ENCODE measurements at regions not wholly inside any gene's neighbourhood (a gene's known extent, or its start where the extent isn't known, plus 50 kb on each side); places are given as distances from the start of the nearest gene placed in this dataset.

DNA sequence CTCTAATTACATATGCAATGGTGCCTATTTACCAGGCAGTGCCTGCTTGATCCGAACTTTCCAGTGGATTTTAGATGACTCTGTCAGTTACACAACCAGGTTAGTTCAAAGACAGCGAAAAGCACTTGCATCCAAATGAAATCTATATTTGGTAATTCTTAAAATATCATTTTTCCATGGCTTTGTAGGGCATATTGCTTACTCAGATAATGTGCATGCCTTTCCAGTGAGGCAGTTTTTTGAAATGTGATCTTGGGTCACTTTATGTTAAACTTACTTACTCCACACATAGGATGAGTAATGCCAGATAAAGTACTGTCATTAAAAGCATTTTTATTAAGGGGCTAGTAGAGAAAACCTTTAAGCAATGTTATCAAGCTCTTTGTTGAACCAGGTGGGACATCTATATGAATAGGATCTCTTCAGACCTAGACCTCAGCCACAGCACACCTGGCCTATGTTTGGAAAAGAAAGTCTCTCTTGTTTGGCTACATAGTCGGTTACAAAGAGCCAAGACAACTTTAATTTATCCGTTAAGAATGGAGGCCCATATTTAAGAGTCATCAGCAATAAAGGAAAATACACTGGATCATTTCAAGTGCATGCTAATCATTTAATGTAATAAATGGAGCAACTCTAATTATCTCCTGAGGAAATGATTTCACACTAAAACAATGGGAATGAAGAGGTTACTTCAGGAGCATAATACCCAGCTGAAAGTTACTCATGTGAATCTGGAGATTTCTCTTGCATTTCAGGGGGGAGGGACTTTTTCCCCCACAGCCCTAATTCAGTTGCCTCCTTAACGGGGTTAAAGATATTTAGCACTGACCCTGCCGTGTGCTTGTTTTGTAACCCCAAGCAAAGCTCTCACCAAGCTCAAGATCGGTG is 56.3 kb upstream of the TMCO5A start:
- no peak for DNase-seq (ENCODE audit: low read depth in 1 of 2, low spot score in 1 of 2)
- TF ChIP-seq SPI1 (IDR thresholded peaks at IDR 0.05; ENCODE audit: borderline replicate concordance, low read depth) = no peak
- TF ChIP-seq, protein P1, sequence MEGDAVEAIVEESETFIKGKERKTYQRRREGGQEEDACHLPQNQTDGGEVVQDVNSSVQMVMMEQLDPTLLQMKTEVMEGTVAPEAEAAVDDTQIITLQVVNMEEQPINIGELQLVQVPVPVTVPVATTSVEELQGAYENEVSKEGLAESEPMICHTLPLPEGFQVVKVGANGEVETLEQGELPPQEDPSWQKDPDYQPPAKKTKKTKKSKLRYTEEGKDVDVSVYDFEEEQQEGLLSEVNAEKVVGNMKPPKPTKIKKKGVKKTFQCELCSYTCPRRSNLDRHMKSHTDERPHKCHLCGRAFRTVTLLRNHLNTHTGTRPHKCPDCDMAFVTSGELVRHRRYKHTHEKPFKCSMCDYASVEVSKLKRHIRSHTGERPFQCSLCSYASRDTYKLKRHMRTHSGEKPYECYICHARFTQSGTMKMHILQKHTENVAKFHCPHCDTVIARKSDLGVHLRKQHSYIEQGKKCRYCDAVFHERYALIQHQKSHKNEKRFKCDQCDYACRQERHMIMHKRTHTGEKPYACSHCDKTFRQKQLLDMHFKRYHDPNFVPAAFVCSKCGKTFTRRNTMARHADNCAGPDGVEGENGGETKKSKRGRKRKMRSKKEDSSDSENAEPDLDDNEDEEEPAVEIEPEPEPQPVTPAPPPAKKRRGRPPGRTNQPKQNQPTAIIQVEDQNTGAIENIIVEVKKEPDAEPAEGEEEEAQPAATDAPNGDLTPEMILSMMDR (IDR thresholded peaks at IDR 0.05; ENCODE audit: insufficient read depth, low read length) = no peak
- no peak for TF ChIP-seq POLR2AphosphoS5 (IDR thresholded peaks at IDR 0.05; ENCODE audit: low read depth)
- TF ChIP-seq, protein P2, sequence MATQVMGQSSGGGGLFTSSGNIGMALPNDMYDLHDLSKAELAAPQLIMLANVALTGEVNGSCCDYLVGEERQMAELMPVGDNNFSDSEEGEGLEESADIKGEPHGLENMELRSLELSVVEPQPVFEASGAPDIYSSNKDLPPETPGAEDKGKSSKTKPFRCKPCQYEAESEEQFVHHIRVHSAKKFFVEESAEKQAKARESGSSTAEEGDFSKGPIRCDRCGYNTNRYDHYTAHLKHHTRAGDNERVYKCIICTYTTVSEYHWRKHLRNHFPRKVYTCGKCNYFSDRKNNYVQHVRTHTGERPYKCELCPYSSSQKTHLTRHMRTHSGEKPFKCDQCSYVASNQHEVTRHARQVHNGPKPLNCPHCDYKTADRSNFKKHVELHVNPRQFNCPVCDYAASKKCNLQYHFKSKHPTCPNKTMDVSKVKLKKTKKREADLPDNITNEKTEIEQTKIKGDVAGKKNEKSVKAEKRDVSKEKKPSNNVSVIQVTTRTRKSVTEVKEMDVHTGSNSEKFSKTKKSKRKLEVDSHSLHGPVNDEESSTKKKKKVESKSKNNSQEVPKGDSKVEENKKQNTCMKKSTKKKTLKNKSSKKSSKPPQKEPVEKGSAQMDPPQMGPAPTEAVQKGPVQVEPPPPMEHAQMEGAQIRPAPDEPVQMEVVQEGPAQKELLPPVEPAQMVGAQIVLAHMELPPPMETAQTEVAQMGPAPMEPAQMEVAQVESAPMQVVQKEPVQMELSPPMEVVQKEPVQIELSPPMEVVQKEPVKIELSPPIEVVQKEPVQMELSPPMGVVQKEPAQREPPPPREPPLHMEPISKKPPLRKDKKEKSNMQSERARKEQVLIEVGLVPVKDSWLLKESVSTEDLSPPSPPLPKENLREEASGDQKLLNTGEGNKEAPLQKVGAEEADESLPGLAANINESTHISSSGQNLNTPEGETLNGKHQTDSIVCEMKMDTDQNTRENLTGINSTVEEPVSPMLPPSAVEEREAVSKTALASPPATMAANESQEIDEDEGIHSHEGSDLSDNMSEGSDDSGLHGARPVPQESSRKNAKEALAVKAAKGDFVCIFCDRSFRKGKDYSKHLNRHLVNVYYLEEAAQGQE (IDR thresholded peaks at IDR 0.05; ENCODE audit: insufficient replicate concordance, low read depth) = no peak
- TF ChIP-seq GABPA (IDR thresholded peaks at IDR 0.05; ENCODE audit: low read depth) = no peak
- Histone ChIP-seq H3K27ac (replicated peaks) (no peak overlapping the region), H3K27me3 (ENCODE audit: insufficient read depth, poor library complexity, severe bottlenecking) (no peaks in the 10 kb centered on the region), H3K4me3 (replicated peaks; ENCODE audit: insufficient read depth, low read length) (no peak overlapping the region)

DNA sequence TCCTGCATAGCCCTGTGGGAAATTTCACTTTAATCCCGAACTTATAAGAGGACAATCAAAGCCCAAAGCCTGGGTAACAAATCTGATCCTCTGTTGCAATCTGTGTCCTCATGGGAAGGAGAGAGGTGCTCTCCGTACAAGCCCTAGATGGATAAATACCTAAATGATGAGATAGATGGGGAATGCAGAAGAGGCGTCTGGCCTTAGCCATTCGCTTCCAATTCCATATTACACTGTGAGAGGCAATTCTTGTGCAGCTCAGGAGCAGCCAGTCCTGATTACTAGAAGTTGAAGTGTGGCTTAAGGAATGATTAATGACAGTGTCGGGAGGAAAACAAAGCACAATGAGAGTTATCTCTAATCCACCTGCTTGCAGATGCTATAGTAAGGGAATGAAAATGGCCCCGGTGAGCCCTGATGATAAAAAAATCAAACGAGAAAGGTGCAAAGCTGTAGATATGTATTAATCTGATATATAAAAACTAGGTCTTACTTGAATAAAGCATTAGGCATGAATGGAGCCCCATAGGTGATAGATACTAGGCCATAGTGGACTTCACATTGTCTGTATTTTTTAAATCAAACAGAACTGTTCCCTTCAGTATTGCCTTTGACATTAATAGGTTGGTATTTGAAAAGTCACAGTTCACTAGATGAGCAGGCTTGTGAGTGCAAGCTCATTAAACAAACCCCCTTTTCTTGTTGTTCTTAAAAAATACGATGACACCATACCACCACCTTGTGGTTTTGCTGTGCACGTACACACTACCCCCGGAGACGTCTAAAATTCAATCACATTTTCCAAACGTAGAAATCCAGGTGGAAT is 54.2 kb upstream of the TMCO5A start:
- TF ChIP-seq, protein P1 (IDR thresholded peaks at IDR 0.05; ENCODE audit: insufficient read depth, low read length) = peak; percentile 29
- TF ChIP-seq SPI1 (IDR thresholded peaks at IDR 0.05; ENCODE audit: borderline replicate concordance, low read depth) = no peak
- no peak for DNase-seq (ENCODE audit: low read depth in 1 of 2, low spot score in 1 of 2)
- no peak overlapping the region for H3K27ac ChIP-seq (replicated peaks)
- H3K4me3 ChIP-seq (replicated peaks; ENCODE audit: insufficient read depth, low read length) = no peak overlapping the region
- H3K27me3 ChIP-seq (ENCODE audit: insufficient read depth, poor library complexity, severe bottlenecking) = no peaks in the 10 kb centered on the region

DNA sequence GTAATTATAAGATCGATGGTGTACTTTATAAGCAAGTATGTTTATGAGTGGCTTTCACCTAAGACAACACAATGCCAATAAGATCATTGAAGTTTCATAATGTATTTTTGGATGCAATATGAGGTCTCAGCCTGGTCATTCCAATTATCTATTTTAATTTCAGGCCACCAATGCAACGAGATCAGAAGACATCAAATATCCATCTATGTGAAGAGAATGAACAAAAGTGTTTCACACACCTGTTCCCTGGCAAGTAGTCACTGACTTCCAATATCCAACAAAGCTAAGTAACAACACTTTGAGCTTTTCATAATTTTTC is 53.6 kb upstream of the TMCO5A start:
- no peak for DNase-seq (ENCODE audit: low read depth in 1 of 2, low spot score in 1 of 2)
- Histone ChIP-seq H3K27me3 (ENCODE audit: insufficient read depth, poor library complexity, severe bottlenecking) (no peaks in the 10 kb centered on the region), H3K4me3 (replicated peaks; ENCODE audit: insufficient read depth, low read length) (no peak overlapping the region), H3K27ac (replicated peaks) (no peak overlapping the region)
- TF ChIP-seq, protein P1 (IDR thresholded peaks at IDR 0.05; ENCODE audit: insufficient read depth, low read length) = no peak
- TF ChIP-seq GABPA (IDR thresholded peaks at IDR 0.05; ENCODE audit: low read depth) (no peak), SPI1 (IDR thresholded peaks at IDR 0.05; ENCODE audit: borderline replicate concordance, low read depth) (no peak), POLR2AphosphoS5 (IDR thresholded peaks at IDR 0.05; ENCODE audit: low read depth) (no peak)
- TF ChIP-seq, protein P2 (IDR thresholded peaks at IDR 0.05; ENCODE audit: insufficient replicate concordance, low read depth) = no peak

Measured in HL-60 (cell line).